GM21529 (cell line): ENCODE measurements at regions not wholly inside any gene's neighbourhood (a gene's known extent, or its start where the extent isn't known, plus 50 kb on each side); places are given as distances from the start of the nearest gene placed in this dataset.

Source experiments
- ATAC-seq: cut with Tn5 transposase; IDR thresholded peaks from one replicate; pipeline ENCODE4 v1.9.1; 2021; ENCODE audit not compliant: unreplicated experiment

DNA sequence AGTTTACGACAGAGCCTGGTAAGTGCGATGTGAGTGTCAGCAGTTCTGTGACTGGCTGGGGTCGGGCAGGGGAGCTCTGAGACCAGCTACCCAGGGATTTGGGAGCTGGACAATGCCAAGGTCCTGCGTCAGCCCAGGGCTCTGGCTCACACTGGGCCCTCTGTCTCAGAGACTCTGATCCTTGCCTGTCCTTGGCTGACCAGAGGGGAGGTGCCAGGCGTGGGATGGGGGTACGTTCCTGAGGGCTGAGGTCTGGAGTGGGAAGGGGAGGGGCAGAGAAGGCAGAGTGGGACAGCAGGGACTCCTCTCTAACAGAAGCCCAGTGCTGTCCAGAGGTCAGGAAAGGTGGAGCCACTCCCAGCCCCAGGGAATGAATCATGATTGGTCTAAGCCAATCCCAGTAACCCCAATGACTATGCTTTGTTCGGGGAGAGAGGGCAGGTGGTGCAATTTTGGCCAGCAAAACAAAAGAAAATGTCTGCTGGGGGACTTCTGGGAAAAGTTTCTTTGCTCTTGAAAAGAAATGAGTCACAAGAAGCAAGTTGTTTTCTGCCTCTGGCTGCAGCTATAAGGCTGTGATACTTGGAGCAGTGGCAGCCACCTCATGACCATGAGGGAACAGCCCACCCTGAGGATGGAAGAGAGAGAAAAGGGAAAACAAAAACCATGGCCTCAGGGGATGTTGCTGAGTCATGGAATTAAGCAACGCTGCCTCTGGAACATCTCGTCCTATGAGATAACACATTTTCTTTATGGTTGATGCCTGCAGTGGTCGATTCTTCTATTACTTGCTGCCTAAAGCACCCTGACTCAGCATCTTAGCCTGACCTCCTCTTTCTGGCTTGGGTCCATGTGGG lies 108.3 kb downstream of the CHST1 start:
- no peak for ATAC-seq

DNA sequence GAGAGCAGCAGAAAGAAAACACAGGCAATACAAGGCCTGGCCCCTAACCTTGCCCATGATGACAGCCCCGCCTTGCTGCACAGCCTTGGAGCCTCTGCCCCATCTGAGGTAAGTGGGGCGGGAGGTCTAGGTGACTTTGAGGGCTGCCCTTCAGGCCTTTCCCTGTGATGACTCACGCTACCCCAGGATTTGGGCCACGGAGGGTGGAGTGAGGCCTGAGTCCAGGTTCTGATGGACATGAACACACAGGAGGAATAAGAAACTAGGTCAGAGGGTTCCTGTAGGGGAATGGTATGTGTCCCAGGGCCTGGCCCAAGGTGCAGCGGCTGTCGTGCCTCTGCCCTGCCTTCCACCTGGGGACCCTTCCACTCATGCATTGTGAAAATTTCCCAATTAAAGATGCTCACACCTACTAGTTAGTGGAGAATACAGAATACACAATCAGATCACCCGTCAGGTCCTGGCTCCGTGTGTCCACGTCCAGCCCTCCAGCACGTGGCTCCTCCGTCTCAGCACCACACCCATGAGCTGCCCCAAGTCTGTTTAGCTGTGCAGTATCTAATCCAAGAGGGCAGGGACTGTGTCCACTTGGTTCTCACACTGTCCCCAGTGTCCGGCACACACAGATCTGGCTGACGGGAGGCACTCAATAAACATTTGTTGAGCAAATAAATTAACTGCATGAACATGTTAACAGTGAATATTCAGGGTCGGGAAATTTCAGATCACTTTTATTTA lies 111.0 kb downstream of the CHST1 start:
- ATAC-seq = no peak

GRCh38 chr11:45553383-45553936 lies 112.0 kb downstream of the CHST1 start:
- no peak for ATAC-seq

- no peak for ATAC-seq
Measured at GRCh38 chr11:45551191-45551713, 114.2 kb downstream of the CHST1 start.

GRCh38 chr11:45549257-45549656 lies 116.2 kb downstream of the CHST1 start:
- no peak for ATAC-seq

DNA sequence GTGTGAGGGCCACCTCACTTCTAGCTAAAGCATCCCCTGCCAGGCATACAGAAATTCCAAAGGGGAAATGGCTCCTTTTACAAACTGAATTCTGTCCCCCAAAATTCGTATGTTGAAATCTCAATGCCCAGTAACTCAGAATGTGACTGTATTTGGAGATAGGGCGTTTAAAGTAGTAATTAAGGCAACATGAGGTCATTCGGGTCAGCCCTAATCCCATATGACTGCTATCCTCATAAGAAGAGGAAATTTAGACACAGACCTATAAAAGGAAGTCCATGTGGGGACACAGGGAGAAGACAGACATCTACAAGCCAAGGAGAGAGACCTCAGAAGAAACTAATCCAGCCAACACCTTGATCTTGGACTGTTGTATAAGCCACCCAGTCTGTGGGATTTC lies 119.1 kb downstream of the CHST1 start:
- ATAC-seq = no peak

DNA sequence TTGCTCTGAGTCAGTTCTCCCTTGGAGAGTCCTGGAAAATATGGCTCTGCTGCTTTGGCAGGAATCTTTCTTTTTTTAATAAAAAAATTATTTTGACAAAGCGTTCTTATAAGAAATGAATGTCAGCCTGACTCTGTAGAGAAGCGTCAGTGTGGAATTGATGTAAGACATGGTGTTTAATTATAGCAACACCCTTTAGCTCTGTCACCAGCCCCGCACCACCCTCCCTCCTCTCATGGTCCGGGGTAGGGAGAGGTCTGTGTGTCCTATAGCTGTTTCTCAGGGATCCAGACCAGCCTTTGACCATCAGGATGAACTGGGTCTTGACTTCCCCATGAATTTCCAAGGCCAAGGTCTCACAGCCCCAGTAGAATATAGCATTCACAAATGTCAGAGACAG lies 120.6 kb downstream of the CHST1 start:
- no peak for ATAC-seq

DNA sequence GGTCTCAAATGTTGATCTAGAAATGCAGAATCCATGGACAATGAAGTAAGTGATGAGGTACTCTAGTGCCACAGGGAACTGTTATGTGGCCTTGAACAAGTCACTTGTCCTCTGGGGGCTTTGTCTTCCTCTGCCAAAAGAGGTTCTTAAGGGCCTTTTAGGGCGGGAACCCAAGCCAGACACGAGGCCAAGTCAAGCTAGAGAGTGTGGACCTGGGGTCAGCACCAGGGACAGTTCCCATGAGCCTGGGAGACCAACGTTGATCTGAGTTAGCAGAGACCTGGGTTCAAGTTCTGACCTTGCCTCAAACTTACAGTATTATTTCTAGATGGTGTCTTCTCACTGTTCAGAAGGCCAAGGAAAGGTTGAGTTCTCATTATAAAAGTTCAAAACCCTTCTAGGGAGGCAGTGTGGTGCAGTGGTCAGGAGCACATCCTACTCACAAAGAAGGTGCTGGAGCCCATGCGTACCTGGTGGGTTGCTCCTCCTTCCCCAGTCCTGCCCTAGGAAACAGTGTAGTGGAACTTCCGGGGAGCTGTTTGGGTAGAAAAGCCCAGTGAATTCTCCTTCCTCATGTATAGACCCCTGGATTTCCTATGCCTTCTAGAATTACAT lies 121.5 kb downstream of the CHST1 start:
- no peak for ATAC-seq

DNA sequence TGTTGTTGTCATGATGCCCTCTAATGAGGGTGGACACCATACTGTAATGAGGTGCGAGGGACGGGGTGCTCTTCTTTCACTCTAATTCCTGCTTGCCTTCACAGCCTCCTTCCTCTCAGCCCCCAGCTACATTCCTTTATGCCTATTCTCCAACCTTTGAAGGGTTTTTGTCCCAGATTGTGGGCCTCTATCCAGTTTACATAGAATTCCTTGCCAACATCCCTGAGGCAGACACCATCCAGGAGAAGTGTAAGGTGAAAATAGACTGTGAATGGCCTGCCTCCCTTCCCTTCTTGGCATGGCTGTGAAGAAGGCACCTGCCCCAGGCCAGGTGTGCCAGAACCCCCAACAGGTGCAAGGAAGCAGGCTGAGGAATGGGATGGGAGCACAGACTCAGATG lies 122.3 kb downstream of the CHST1 start:
- no peak for ATAC-seq

DNA sequence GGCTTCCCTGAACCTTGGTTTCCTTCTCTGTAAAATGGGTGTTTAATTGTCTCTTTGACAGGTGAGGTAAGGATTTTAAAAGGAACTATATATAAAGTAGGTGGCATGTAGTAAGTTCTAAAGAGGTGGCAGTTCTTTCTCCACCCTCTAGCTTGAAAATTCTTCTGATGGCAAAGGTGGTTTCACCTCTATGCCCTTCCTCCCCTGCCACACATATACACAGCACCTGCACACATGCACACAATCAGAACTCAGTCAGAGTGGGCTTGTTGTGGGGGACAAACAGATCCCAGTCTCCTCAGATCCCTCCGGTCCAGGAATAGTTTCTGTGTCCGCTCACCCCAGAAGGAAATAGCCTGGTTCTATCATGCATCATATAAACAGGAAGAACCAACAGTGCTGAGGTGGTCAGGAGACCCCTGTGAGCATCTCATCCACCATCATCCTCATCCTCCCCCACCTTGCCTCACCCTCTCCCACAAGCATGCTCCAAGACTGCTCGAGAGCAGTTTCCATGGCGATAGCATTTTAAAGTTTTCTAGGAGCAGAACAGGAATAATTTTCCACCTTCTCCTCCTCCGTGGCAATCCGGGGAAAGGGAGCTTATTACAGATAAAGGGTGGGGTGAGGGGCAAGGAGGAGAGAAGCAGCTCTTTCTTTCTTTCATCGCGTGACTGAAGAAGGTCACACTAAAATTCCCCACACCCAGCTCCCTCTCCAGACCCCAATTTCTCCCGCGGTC lies 123.6 kb downstream of the CHST1 start:
- ATAC-seq = no peak

DNA sequence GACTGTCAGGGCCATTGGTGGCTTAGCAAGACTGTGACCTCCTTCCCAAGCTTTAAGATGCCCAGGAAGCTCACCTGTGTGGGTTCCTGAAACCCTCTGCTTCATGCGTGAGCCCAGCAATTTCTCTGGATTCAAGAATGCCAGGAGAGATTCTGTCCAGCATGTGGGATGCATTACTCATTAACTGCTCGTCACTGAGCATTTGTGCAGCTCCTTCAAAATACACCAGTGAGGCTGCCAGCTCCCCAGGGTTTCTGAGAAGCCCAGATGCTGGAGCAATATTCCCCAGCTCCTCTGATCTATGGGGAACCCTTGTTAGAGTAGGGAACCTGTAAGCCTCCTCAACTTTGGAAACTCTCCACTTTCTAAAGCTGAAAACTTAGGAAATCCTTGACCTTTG lies 126.5 kb downstream of the CHST1 start:
- ATAC-seq = no peak

- ATAC-seq = no peak
Measured at GRCh38 chr11:45538363-45538762, 127.1 kb downstream of the CHST1 start.

DNA sequence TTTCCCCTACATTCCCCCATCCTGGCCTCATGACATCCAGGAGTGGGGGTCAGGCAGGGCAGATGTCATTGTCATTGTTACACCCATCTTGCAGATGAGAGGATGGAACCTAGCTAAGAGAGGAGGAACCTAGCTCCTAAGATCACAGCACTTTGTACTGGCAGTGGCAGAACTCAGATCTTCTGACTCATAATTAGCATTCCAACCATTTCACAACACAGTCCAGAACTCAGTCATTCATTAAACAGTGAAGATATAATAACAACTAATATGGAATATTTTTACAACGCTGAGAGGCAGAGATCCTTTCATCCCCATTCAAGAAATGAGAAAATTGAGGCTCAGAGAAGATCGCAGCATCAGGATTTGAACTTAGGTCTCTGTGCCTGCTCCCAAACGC lies 127.8 kb downstream of the CHST1 start:
- no peak for ATAC-seq

- no peak for ATAC-seq
Measured at GRCh38 chr11:45535033-45535432, 130.4 kb downstream of the CHST1 start.

- ATAC-seq = no peak
Measured at GRCh38 chr11:45534132-45534531, 131.3 kb downstream of the CHST1 start.

GRCh38 chr11:45532546-45532945 lies 132.9 kb downstream of the CHST1 start:
- no peak for ATAC-seq

DNA sequence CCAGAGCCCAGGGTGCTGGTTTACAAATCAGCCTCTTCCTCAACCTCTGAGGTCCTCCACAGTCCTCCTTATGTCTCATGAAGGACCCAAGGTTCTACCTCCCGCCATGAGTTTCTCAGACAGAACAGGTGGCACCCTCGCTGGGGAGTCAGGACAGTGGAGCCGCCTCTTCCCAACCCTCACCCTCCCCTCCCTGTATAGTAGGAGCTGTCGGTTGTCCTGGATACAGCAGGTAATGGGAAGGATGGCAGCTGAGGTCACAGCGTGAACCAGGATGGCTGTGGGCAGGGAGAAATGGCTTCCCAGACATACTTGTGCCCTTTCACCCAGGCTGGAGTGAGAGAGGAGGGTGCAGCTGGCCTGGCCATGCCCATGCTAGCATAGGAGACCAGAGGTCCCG lies 134.6 kb downstream of the CHST1 start:
- ATAC-seq = no peak

DNA sequence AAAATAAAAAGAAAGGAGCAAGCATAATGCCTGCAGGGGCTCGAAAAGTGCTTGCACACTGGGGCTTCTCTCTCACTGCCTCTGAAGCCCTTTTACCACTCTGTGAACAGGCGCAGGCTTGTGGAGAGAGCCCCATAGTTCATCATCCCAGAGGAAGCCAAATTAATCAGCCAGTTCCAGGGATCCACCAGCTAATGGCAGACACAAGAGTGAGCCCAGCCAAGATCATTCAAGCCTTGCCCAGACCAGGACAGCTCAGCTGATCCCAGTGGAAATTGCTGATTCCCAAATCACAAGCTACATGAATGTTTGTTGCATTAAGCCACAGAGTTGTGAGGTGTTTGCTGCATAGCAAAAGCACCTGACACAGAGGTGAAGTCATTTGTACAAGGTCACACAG lies 135.3 kb downstream of the CHST1 start:
- ATAC-seq = no peak

GRCh38 chr11:45528435-45528834 lies 137.0 kb downstream of the CHST1 start:
- no peak for ATAC-seq

GRCh38 chr11:45527898-45528297 lies 137.5 kb downstream of the CHST1 start:
- no peak for ATAC-seq

DNA sequence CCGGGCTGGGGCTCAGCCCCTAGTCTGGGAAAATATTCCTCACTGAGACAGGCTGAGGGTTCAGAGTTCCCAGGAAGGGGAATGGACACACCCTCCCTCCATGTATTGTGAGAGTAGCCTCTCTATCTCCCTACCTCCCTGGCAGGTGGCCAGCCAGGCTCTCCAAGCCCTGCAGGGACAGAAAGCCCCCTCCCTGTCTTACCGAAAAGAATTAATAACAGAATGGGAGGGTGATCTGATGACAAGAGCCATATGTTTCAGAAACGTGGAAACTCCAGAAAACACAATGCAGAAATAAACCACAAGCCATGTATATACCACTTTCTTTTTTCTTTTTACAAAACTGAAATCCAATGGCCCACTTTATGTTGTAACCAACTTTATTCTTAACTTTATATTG lies 140.0 kb downstream of the CHST1 start:
- ATAC-seq = no peak
